HG02571 (cell line): ENCODE measurements at regions not wholly inside any gene's neighbourhood (a gene's known extent, or its start where the extent isn't known, plus 50 kb on each side); places are given as distances from the start of the nearest gene placed in this dataset.

Experiments used
- ATAC-seq: cut with Tn5 transposase; IDR thresholded peaks from one replicate; pipeline ENCODE4 v1.9.1; 2021; ENCODE audit warnings: mild to moderate bottlenecking, moderate library complexity; ENCODE audit not compliant: unreplicated experiment

GRCh38 chr5:8234179-8234770 is 365.3 kb downstream of the MTRR start:
- ATAC-seq = no peak

GRCh38 chr5:8238080-8238479 is 369.1 kb downstream of the MTRR start:
- no peak for ATAC-seq

GRCh38 chr5:8239198-8239597 is 370.2 kb downstream of the MTRR start:
- ATAC-seq = no peak

GRCh38 chr5:8239646-8240045 is 370.7 kb downstream of the MTRR start:
- no peak for ATAC-seq

GRCh38 chr5:8241076-8241475 is 372.1 kb downstream of the MTRR start:
- no peak for ATAC-seq

- no peak for ATAC-seq
These were observed 372.6 kb downstream of the MTRR start for GRCh38 chr5:8241558-8241957.

GRCh38 chr5:8247049-8247899 is 378.3 kb downstream of the MTRR start:
- no peak for ATAC-seq

GRCh38 chr5:8253376-8253775 is 384.4 kb downstream of the MTRR start:
- ATAC-seq = no peak

GRCh38 chr5:8254674-8255073 is 385.7 kb downstream of the MTRR start:
- no peak for ATAC-seq

- ATAC-seq = no peak
These were observed 389.9 kb downstream of the MTRR start for GRCh38 chr5:8258801-8259200.

GRCh38 chr5:8270246-8270645 is 401.3 kb downstream of the MTRR start:
- no peak for ATAC-seq

- ATAC-seq = no peak
These were observed 411.9 kb downstream of the MTRR start for GRCh38 chr5:8280711-8281363.

GRCh38 chr5:8288334-8288733 is 419.4 kb downstream of the MTRR start:
- no peak for ATAC-seq

GRCh38 chr5:8288897-8289516 is 420.1 kb downstream of the MTRR start:
- ATAC-seq = no peak

GRCh38 chr5:8289779-8290178 is 420.8 kb downstream of the MTRR start:
- no peak for ATAC-seq

- ATAC-seq = no peak
These were observed 421.8 kb downstream of the MTRR start for GRCh38 chr5:8290721-8291120.

GRCh38 chr5:8291641-8292040 is 422.7 kb downstream of the MTRR start:
- ATAC-seq = no peak

GRCh38 chr5:8295141-8295540 is 426.2 kb downstream of the MTRR start:
- no peak for ATAC-seq

- no peak for ATAC-seq
These were observed 430.8 kb downstream of the MTRR start for GRCh38 chr5:8299716-8300115.

- no peak for ATAC-seq
These were observed 435.4 kb downstream of the MTRR start for GRCh38 chr5:8304341-8304740.

GRCh38 chr5:8306288-8306896 is 437.4 kb downstream of the MTRR start:
- no peak for ATAC-seq
